ENCODE measurements at regions not wholly inside any gene's neighbourhood (a gene's known extent, or its start where the extent isn't known, plus 50 kb on each side); places are given as distances from the start of the nearest gene placed in this dataset.

GRCh38 chr15:85852969-85853368, 58.2 kb upstream of the KLHL25 start:
- TF ChIP-seq CTCF (IDR thresholded peaks at IDR 0.05; ENCODE audit: low read depth, low read length) (no peak), EZH2phosphoT487 (IDR thresholded peaks at IDR 0.05; ENCODE audit: low read depth) (no peak)
